ENCODE measurements at regions not wholly inside any gene's neighbourhood (a gene's known extent, or its start where the extent isn't known, plus 50 kb on each side); places are given as distances from the start of the nearest gene placed in this dataset.

- no peak for TF ChIP-seq CHD7 (IDR thresholded peaks at IDR 0.05; ENCODE audit: insufficient replicate concordance, low read length)
- no peak for TF ChIP-seq SRF (IDR thresholded peaks at IDR 0.05; ENCODE audit: low read depth, low read length)
- no peak for TF ChIP-seq CEBPB (IDR thresholded peaks at IDR 0.05; ENCODE audit: low read depth, low read length)
- no peak for TF ChIP-seq RXRA (IDR thresholded peaks at IDR 0.05; ENCODE audit: insufficient read depth, low read depth, low read length)
- no peak for TF ChIP-seq POLR2AphosphoS5 (IDR thresholded peaks at IDR 0.05; ENCODE audit: low read depth, low read length)
- TF ChIP-seq HDAC2 (IDR thresholded peaks at IDR 0.05; ENCODE audit: borderline replicate concordance in 1 of 2, low read depth in 2 of 2, low read length in 2 of 2), result no peak
- TF ChIP-seq NANOG (IDR thresholded peaks at IDR 0.05; ENCODE audit: insufficient read depth, low read depth, low read length, poor library complexity, severe bottlenecking), result no peak
Observed at GRCh38 chr2:13714466-13714865, 918.1 kb upstream of the LRATD1 start (continued).

All from H1 (cell line).